PC-9 (cell line): ENCODE measurements at regions not wholly inside any gene's neighbourhood (a gene's known extent, or its start where the extent isn't known, plus 50 kb on each side); places are given as distances from the start of the nearest gene placed in this dataset.
"Not testable (repeated sequence)": the region's sequence is repeated elsewhere in the genome, so short reads cannot be mapped to it uniquely, and the experiment has no call there.

Experiments used
- BruUV-seq: library from RNA; stranded (reverse); fragments of 400-500 nt; replicated peaks from 2 replicates; lab custom pipeline; 2021; lab: Mats Ljungman, UMichigan
- CTCF ChIA-PET: fragments of 300-600 bp; sonication (Branson Sonifier 250); formaldehyde crosslinking; loops from one replicate; lab custom pipeline; 2022; ENCODE audit warnings: antibody characterized with exemption; lab: Charles Lee
- POLR2A ChIA-PET: fragments of 300-600 bp; sonication (Branson Sonifier 250); formaldehyde crosslinking; loops from one replicate; lab custom pipeline; 2022; ENCODE audit warnings: antibody characterized with exemption; ENCODE audit not compliant: unreplicated experiment; lab: Charles Lee
- DNase-seq, 2 experiments: peaks; one replicate each; pipeline versions ENCODE4 v3.0.0 to v3.0.0-alpha.2; 2015 to 2022; ENCODE audit warnings: mixed read lengths in 1 of 2
- H2AFZ ChIP-seq: fragments of 200-600 bp; sonication (generic); 2 replicates; pipeline ENCODE4 v1.8.1; 2017; ENCODE audit warnings: antibody characterized with exemption
- H3F3A ChIP-seq: fragments of 200-600 bp; sonication (generic); 2 replicates; pipeline ENCODE4 v1.8.1; 2017; ENCODE audit warnings: antibody characterized with exemption, mild to moderate bottlenecking, low read depth; ENCODE audit not compliant: insufficient read depth
- H3K27ac ChIP-seq: fragments of 200-600 bp; sonication (generic); 2 replicates; pipeline ENCODE4 v1.6.1; 2016; ENCODE audit warnings: mixed run types
- H3K27me3 ChIP-seq: fragments of 200-600 bp; sonication (generic); 2 replicates; pipeline ENCODE4 v1.6.1; 2016; ENCODE audit warnings: low read depth, mixed run types; ENCODE audit not compliant: insufficient read depth
- H3K36me3 ChIP-seq: fragments of 200-600 bp; sonication (generic); 2 replicates; pipeline ENCODE4 v1.6.1; 2016; ENCODE audit warnings: low read depth, mixed run types
- H3K4me1 ChIP-seq: fragments of 200-600 bp; sonication (generic); replicated peaks from 2 replicates; pipeline ENCODE4 v1.6.1; 2016; ENCODE audit warnings: mixed run types; ENCODE audit not compliant: insufficient read depth
- H3K4me2 ChIP-seq: fragments of 200-600 bp; sonication (generic); 2 replicates; pipeline ENCODE4 v1.6.1; 2017; ENCODE audit warnings: mixed run types
- H3K4me3 ChIP-seq: fragments of 200-600 bp; sonication (generic); 2 replicates; pipeline ENCODE4 v1.6.1; 2016; ENCODE audit warnings: mixed run types
- H3K79me2 ChIP-seq: fragments of 200-600 bp; sonication (generic); 2 replicates; pipeline ENCODE4 v1.6.1; 2017; ENCODE audit warnings: low read depth, mixed run types
- H3K9me2 ChIP-seq: fragments of 200-600 bp; sonication (generic); 2 replicates; pipeline ENCODE4 v1.8.1; 2017; ENCODE audit warnings: mild to moderate bottlenecking; ENCODE audit not compliant: insufficient read depth
- H3K9me3 ChIP-seq: fragments of 200-600 bp; sonication (generic); 2 replicates; pipeline ENCODE4 v1.8.1; 2016; ENCODE audit warnings: low read depth; ENCODE audit not compliant: insufficient read depth
- H4K20me1 ChIP-seq: fragments of 200-600 bp; sonication (generic); 2 replicates; pipeline ENCODE4 v1.8.1; 2017; ENCODE audit not compliant: insufficient read depth
- EZH2 ChIP-seq: fragments of 200-600 bp; sonication (generic); IDR thresholded peaks from 2 replicates; pipeline ENCODE4 v1.8.0; 2017; ENCODE audit warnings: antibody characterized with exemption, low read depth
- intact Hi-C: fragments of 100-400 bp; cut with micrococcal nuclease; formaldehyde crosslinking; loops from one replicate; pipeline ENCODE4 v1.10.0; 2022; ENCODE audit not compliant: unreplicated experiment
- TF ChIP-seq, protein P1 (sequence below): fragments of 200-600 bp; sonication (generic); conservative IDR thresholded peaks from 2 replicates; pipeline ENCODE4 v1.6.1; 2017; ENCODE audit warnings: mixed run types, antibody characterized with exemption, mild to moderate bottlenecking, moderate library complexity

GRCh38 chr14:83894568-83894967 lies 1635.4 kb upstream of the FLRT2 start:
- Histone ChIP-seq H3K36me3 (no peaks in the 10 kb centered on the region), H3K4me3 (no peak overlapping the region), H3K79me2 (no peaks in the 10 kb centered on the region), H3K27ac (no peak overlapping the region), H3K9me3 (no peaks in the 10 kb centered on the region), H2AFZ (no peak overlapping the region), H3K4me1 (no peaks in the 10 kb centered on the region), H3F3A (no peaks in the 10 kb centered on the region), H4K20me1 (no peaks in the 10 kb centered on the region), H3K4me2 (no peak overlapping the region), H3K27me3 (no peaks in the 10 kb centered on the region), H3K9me2 (no peaks in the 10 kb centered on the region)
- no peak for DNase-seq
- ChIA-PET CTCF (no interaction called here), POLR2A (no interaction called here)
- BruUV-seq, result no TSS peak
- TF ChIP-seq EZH2, result no peak
- TF ChIP-seq, protein P1, sequence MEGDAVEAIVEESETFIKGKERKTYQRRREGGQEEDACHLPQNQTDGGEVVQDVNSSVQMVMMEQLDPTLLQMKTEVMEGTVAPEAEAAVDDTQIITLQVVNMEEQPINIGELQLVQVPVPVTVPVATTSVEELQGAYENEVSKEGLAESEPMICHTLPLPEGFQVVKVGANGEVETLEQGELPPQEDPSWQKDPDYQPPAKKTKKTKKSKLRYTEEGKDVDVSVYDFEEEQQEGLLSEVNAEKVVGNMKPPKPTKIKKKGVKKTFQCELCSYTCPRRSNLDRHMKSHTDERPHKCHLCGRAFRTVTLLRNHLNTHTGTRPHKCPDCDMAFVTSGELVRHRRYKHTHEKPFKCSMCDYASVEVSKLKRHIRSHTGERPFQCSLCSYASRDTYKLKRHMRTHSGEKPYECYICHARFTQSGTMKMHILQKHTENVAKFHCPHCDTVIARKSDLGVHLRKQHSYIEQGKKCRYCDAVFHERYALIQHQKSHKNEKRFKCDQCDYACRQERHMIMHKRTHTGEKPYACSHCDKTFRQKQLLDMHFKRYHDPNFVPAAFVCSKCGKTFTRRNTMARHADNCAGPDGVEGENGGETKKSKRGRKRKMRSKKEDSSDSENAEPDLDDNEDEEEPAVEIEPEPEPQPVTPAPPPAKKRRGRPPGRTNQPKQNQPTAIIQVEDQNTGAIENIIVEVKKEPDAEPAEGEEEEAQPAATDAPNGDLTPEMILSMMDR, result no peak
- intact Hi-C loops, result no loop called here

- H3K9me3 ChIP-seq, H3K4me1 ChIP-seq, BruUV-seq, H3K4me2 ChIP-seq, H4K20me1 ChIP-seq, H3K36me3 ChIP-seq, H3K27me3 ChIP-seq, H3K79me2 ChIP-seq, DNase-seq, POLR2A ChIA-PET, H3K27ac ChIP-seq, H3K4me3 ChIP-seq, H3F3A ChIP-seq, H3K9me2 ChIP-seq, intact Hi-C loops, H2AFZ ChIP-seq, CTCF ChIA-PET: not testable (repeated sequence)
Measured at GRCh38 chr14:83898558-83898957, 1631.4 kb upstream of the FLRT2 start.

DNA sequence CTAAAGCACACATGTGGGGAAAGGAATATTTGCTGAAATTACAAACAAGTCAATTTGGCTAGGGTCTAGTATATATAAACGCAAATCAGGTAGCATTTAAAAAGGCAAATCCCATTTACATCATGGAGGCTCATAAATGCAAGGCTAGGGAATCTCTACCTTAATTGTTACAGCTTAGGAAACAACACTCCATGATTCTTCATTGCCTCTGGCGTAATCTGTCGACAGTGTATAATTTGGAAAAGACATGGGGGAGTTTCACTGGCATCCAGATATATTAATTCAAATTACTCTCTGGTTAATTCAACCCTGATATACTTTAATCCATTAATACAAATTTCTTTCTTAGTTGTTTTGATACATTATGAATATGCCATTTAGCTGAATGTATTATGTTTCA lies 1630.2 kb upstream of the FLRT2 start:
- Histone ChIP-seq H3K4me3 (no peak overlapping the region), H3K27me3 (no peaks in the 10 kb centered on the region), H3K9me2 (no peaks in the 10 kb centered on the region), H3F3A (no peaks in the 10 kb centered on the region), H3K4me2 (no peak overlapping the region), H3K9me3 (no peaks in the 10 kb centered on the region), H3K4me1 (no peaks in the 10 kb centered on the region), H3K36me3 (no peaks in the 10 kb centered on the region), H3K27ac (no peak overlapping the region), H2AFZ (no peak overlapping the region), H4K20me1 (no peaks in the 10 kb centered on the region), H3K79me2 (no peaks in the 10 kb centered on the region)
- ChIA-PET POLR2A (no interaction called here), CTCF (no interaction called here)
- intact Hi-C loops, result no loop called here
- TF ChIP-seq, protein P1, result no peak
- TF ChIP-seq EZH2, result no peak
- BruUV-seq, result no TSS peak
- no peak for DNase-seq

- Histone ChIP-seq H3K27me3 (no peaks in the 10 kb centered on the region), H3K4me2 (no peak overlapping the region), H3K79me2 (no peaks in the 10 kb centered on the region), H3F3A (no peaks in the 10 kb centered on the region), H2AFZ (no peak overlapping the region), H3K4me1 (no peaks in the 10 kb centered on the region), H3K36me3 (no peaks in the 10 kb centered on the region), H3K4me3 (no peak overlapping the region), H3K9me3 (no peaks in the 10 kb centered on the region), H4K20me1 (no peaks in the 10 kb centered on the region), H3K27ac (no peak overlapping the region), H3K9me2 (no peaks in the 10 kb centered on the region)
- CTCF ChIA-PET, result no interaction called here
- BruUV-seq, result no TSS peak
- no peak for DNase-seq
- POLR2A ChIA-PET, result no interaction called here
- no peak for TF ChIP-seq EZH2
- TF ChIP-seq, protein P1, result no peak
- intact Hi-C loops, result no loop called here
Measured at GRCh38 chr14:83905157-83905556, 1624.8 kb upstream of the FLRT2 start.
